ENCODE measurements at regions not wholly inside any gene's neighbourhood (a gene's known extent, or its start where the extent isn't known, plus 50 kb on each side); places are given as distances from the start of the nearest gene placed in this dataset.

GRCh38 chr12:125217308-125217707 lies 152.1 kb downstream of the AACS start:
- TF ChIP-seq CTCF (conservative IDR thresholded peaks at IDR 0.05; ENCODE audit: low read length) = no peak
- TF ChIP-seq EZH2phosphoT487 (IDR thresholded peaks at IDR 0.05; ENCODE audit: borderline replicate concordance, low read depth, low read length) = no peak
